A673 (cell line): ENCODE measurements at regions not wholly inside any gene's neighbourhood (a gene's known extent, or its start where the extent isn't known, plus 50 kb on each side); places are given as distances from the start of the nearest gene placed in this dataset.

Experiments used
- CTCF ChIP-seq: fragments of 300-800, 200-600 bp; sonication (generic); conservative IDR thresholded peaks from 2 replicates; pipeline ENCODE4 v1.5.1; 2017; ENCODE audit warnings: low read depth, mild to moderate bottlenecking, antibody characterized with exemption, low read length, moderate library complexity, mixed read lengths
- EZH2 ChIP-seq: fragments of 200-600 bp; sonication (generic); IDR thresholded peaks from 2 replicates; pipeline ENCODE4 v1.6.1; 2017; ENCODE audit warnings: borderline replicate concordance, low read depth, mild to moderate bottlenecking, mixed read lengths, antibody characterized with exemption, low read length; ENCODE audit not compliant: poor library complexity, severe bottlenecking

DNA sequence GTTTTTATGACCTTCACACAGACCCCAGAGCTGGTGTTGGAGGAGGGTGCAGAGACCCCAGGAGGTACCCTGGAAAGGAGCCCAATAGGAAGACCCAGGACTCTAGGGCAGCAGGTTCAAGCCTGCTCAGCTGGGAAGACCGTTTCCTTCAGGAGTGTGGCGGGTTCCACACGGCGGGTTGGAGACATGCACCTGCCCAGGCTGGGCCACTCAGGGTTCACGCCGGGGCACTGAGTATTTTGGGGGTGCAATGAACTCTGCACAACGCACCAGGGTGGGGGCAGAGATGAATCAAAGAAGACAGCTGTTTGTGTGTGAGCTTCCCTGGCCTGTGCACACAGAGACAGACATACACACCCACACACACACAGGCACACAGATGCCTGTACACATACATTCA is 52.5 kb upstream of the PPP2R3B start:
- TF ChIP-seq CTCF (no peak), EZH2 (no peak)
